BJ (cell line): ENCODE measurements at regions not wholly inside any gene's neighbourhood (a gene's known extent, or its start where the extent isn't known, plus 50 kb on each side); places are given as distances from the start of the nearest gene placed in this dataset.

ENCODE experiments used
- CTCF ChIA-PET: fragments of 350-600 bp; formaldehyde crosslinking; extraction: SDS; loops from one replicate; lab custom pipeline; 2021; ENCODE audit warnings: antibody characterized with exemption, inconsistent platforms; lab: Yijun Ruan, JAX
- POLR2A ChIA-PET: fragments of 300-600 bp; sonication (Branson Sonifier 250); formaldehyde crosslinking; extraction: SDS; loops from one replicate; lab custom pipeline; 2021; ENCODE audit warnings: antibody characterized with exemption; lab: Charles Lee
- DNase-seq: peaks from one replicate; pipeline ENCODE4 v3.0.0-alpha.2; 2011; ENCODE audit warnings: low read depth
- H3K27me3 ChIP-seq: 2 replicates; pipeline ENCODE4 v1.6.0; 2011; ENCODE audit warnings: low read length; ENCODE audit not compliant: control insufficient read depth, insufficient read depth
- H3K36me3 ChIP-seq: 2 replicates; pipeline ENCODE4 v1.5.1; 2011; ENCODE audit warnings: low read length; ENCODE audit not compliant: control insufficient read depth, insufficient read depth
- H3K4me3 ChIP-seq: 2 replicates; pipeline ENCODE4 v1.5.1; 2011; ENCODE audit warnings: low read depth, mild to moderate bottlenecking, control low read depth, low read length
- CTCF ChIP-seq: IDR thresholded peaks from 2 replicates; pipeline ENCODE4 v1.5.1; 2011; ENCODE audit warnings: low read depth, mild to moderate bottlenecking, control low read depth, inconsistent platforms, low read length, moderate library complexity; ENCODE audit not compliant: insufficient read depth

GRCh38 chr22:27159016-27159415 is 501.6 kb downstream of the MIAT start:
- ChIA-PET POLR2A (no interaction called here), CTCF (no interaction called here)
- no peak for TF ChIP-seq CTCF
- H3K36me3 ChIP-seq: no peaks in the 10 kb centered on the region
- peaks cover 13% of the 10 kb centered on the region for H3K27me3 ChIP-seq
- no peak overlapping the region for H3K4me3 ChIP-seq
- DNase-seq: no peak

- ChIA-PET CTCF (interaction anchor here (0.5 to 0.8 kb wide), 2 partner anchors 47 to 787 kb away, joined by 3 to 4 read pairs; no protein-coding TSS in a partner anchor), POLR2A (no interaction called here)
These were observed 502.4 kb downstream of the MIAT start for GRCh38 chr22:27159716-27160295.

GRCh38 chr22:27163162-27164137 is 506.1 kb downstream of the MIAT start:
- no peak for TF ChIP-seq CTCF
- H3K4me3 ChIP-seq: no peak overlapping the region
- peaks cover 17% of the 10 kb centered on the region for H3K27me3 ChIP-seq
- CTCF ChIA-PET: interaction anchor here (2.4 kb wide), 1 partner anchor 12 kb away, joined by 5 read pairs; no protein-coding TSS in a partner anchor
- no peak for DNase-seq
- no peaks in the 10 kb centered on the region for H3K36me3 ChIP-seq
- POLR2A ChIA-PET: no interaction called here

More at GRCh38 chr22:27159716-27160295, 502.4 kb downstream of the MIAT start:
- Histone ChIP-seq H3K4me3 (no peak overlapping the region), H3K27me3 (peaks cover 17% of the 10 kb centered on the region), H3K36me3 (no peaks in the 10 kb centered on the region)
- no peak for DNase-seq
- no peak for TF ChIP-seq CTCF

GRCh38 chr22:27164781-27165503 is 507.6 kb downstream of the MIAT start:
- peaks cover 14% of the 10 kb centered on the region for H3K27me3 ChIP-seq
- no peaks in the 10 kb centered on the region for H3K36me3 ChIP-seq
- no peak overlapping the region for H3K4me3 ChIP-seq
- no peak for DNase-seq
- ChIA-PET CTCF (no interaction called here), POLR2A (no interaction called here)
- no peak for TF ChIP-seq CTCF

GRCh38 chr22:27168681-27169080 is 511.3 kb downstream of the MIAT start:
- Histone ChIP-seq H3K27me3 (peaks cover 5% of the 10 kb centered on the region), H3K4me3 (no peak overlapping the region), H3K36me3 (no peaks in the 10 kb centered on the region)
- CTCF ChIA-PET: no interaction called here
- no peak for DNase-seq
- POLR2A ChIA-PET: no interaction called here
- TF ChIP-seq CTCF: no peak
